ENCODE measurements at regions not wholly inside any gene's neighbourhood (a gene's known extent, or its start where the extent isn't known, plus 50 kb on each side); places are given as distances from the start of the nearest gene placed in this dataset.

GRCh38 chr15:89399238-89400115 is 64.9 kb upstream of the POLG start:
- Histone ChIP-seq H3K4me3 (no peak overlapping the region), H3K9me3 (ENCODE audit: control insufficient read depth in 4 of 4, insufficient read depth in 3 of 4, low read length in 3 of 4) (peaks cover 0 to 5% (median 0%) of the 10 kb centered on the region in 4 donors), H3K9ac (ENCODE audit: insufficient read depth in 1 of 2, low read length in 2 of 2) (no peak overlapping the region), H3K36me3 (ENCODE audit: control insufficient read depth in 4 of 4, insufficient read depth in 4 of 4, low read length in 4 of 4) (no peaks in the 10 kb centered on the region), H3K4me1 (ENCODE audit: control insufficient read depth in 5 of 5, insufficient read depth in 5 of 5, low read length in 5 of 5) (peaks cover 0 to 7% (median 0%) of the 10 kb centered on the region in 5 donors), H3K27ac (ENCODE audit: low read depth in 1 of 2, low read length in 1 of 2) (no peak overlapping the region), H3K27me3 (ENCODE audit: control insufficient read depth in 3 of 3, insufficient read depth in 3 of 3, low read length in 2 of 3) (peaks cover 8 to 69% (median 58%) of the 10 kb centered on the region in 3 donors)
- no peak for TF ChIP-seq CTCF (IDR thresholded peaks at IDR 0.05; ENCODE audit: control extremely low read depth, extremely low read depth)
- no peak for ATAC-seq (ENCODE audit: insufficient read depth, low FRiP score)
- DNase-seq = no peak
- 2 to 3% methylated on average over 63 to 68 of the region's 68 CpGs for WGBS, 2 donors

GRCh38 chr15:89398896-89399237 is 64.2 kb upstream of the POLG start:
- Histone ChIP-seq H3K9me3 (ENCODE audit: control insufficient read depth in 4 of 4, insufficient read depth in 3 of 4, low read length in 3 of 4) (peaks cover 0 to 5% (median 0%) of the 10 kb centered on the region in 4 donors), H3K27me3 (ENCODE audit: control insufficient read depth in 3 of 3, insufficient read depth in 3 of 3, low read length in 2 of 3) (peaks cover 8 to 63% (median 52%) of the 10 kb centered on the region in 3 donors), H3K36me3 (ENCODE audit: control insufficient read depth in 4 of 4, insufficient read depth in 4 of 4, low read length in 4 of 4) (no peaks in the 10 kb centered on the region), H3K9ac (ENCODE audit: insufficient read depth in 1 of 2, low read length in 2 of 2) (no peak overlapping the region), H3K27ac (ENCODE audit: low read depth in 1 of 2, low read length in 1 of 2) (no peak overlapping the region), H3K4me3 (no peak overlapping the region), H3K4me1 (ENCODE audit: control insufficient read depth in 5 of 5, insufficient read depth in 5 of 5, low read length in 5 of 5) (peaks cover 0 to 7% (median 0%) of the 10 kb centered on the region in 5 donors)
- no peak for TF ChIP-seq CTCF (IDR thresholded peaks at IDR 0.05; ENCODE audit: control extremely low read depth, extremely low read depth)
- ATAC-seq (ENCODE audit: insufficient read depth, low FRiP score) = no peak
- DNase-seq = no peak
- WGBS, 2 donors = 21 to 33% methylated on average over 5 of the region's 5 CpGs

GRCh38 chr15:89397653-89398023 is 63.0 kb upstream of the POLG start:
- no peak for DNase-seq
- ATAC-seq (ENCODE audit: insufficient read depth, low FRiP score) = no peak
- peaks cover 0 to 7% (median 0%) of the 10 kb centered on the region in 5 donors for H3K4me1 ChIP-seq (ENCODE audit: control insufficient read depth in 5 of 5, insufficient read depth in 5 of 5, low read length in 5 of 5)
- H3K27ac ChIP-seq (ENCODE audit: low read depth in 1 of 2, low read length in 1 of 2) = no peak overlapping the region
- H3K27me3 ChIP-seq (ENCODE audit: control insufficient read depth in 3 of 3, insufficient read depth in 3 of 3, low read length in 2 of 3) = peaks cover 8 to 51% (median 40%) of the 10 kb centered on the region in 3 donors
- H3K4me3 ChIP-seq = no peak overlapping the region
- 46 to 52% methylated on average over 3 of the region's 3 CpGs for WGBS, 2 donors
- no peak overlapping the region for H3K9ac ChIP-seq (ENCODE audit: insufficient read depth in 1 of 2, low read length in 2 of 2)
- TF ChIP-seq CTCF (IDR thresholded peaks at IDR 0.05; ENCODE audit: control extremely low read depth, extremely low read depth) = no peak
- no peaks in the 10 kb centered on the region for H3K36me3 ChIP-seq (ENCODE audit: control insufficient read depth in 4 of 4, insufficient read depth in 4 of 4, low read length in 4 of 4)
- peaks cover 0 to 3% (median 0%) of the 10 kb centered on the region in 4 donors for H3K9me3 ChIP-seq (ENCODE audit: control insufficient read depth in 4 of 4, insufficient read depth in 3 of 4, low read length in 3 of 4)

Data from lung (tissue), 11 donors.